Neural cell (in vitro differentiated cells): ENCODE measurements at regions not wholly inside any gene's neighbourhood (a gene's known extent, or its start where the extent isn't known, plus 50 kb on each side); places are given as distances from the start of the nearest gene placed in this dataset.
"Not testable (repeated sequence)": the region's sequence is repeated elsewhere in the genome, so short reads cannot be mapped to it uniquely, and the experiment has no call there.

Experiments
- H2AFZ ChIP-seq: fragments of 200-600, 300-800 bp; sonication (generic), shearing (Covaris generic); 2 replicates; pipeline ENCODE4 v1.6.0; 2014; ENCODE audit warnings: low read depth, mild to moderate bottlenecking, antibody characterized with exemption, low read length, moderate library complexity
- H3F3A ChIP-seq: fragments of 200-600 bp; shearing (Covaris generic); 2 replicates; pipeline ENCODE4 v1.6.1; 2016; ENCODE audit warnings: mild to moderate bottlenecking, moderate library complexity, mixed read lengths, antibody characterized with exemption, low read length; ENCODE audit not compliant: insufficient read depth, poor library complexity, severe bottlenecking
- H3K27ac ChIP-seq: fragments of 200-600, 300-800 bp; sonication (generic), shearing (Covaris generic); 2 replicates; pipeline ENCODE4 v1.5.1; 2014; ENCODE audit warnings: mild to moderate bottlenecking, low read length, moderate library complexity
- H3K27me3 ChIP-seq: fragments of 300-800, 200-600 bp; sonication (generic), shearing (Covaris generic); 2 replicates; pipeline ENCODE4 v1.6.0; 2014; ENCODE audit warnings: mild to moderate bottlenecking, low read depth, low read length, moderate library complexity; ENCODE audit not compliant: insufficient read depth
- H3K36me3 ChIP-seq: fragments of 300-800, 200-600 bp; sonication (generic), shearing (Covaris generic); 2 replicates; pipeline ENCODE4 v1.5.1; 2014; ENCODE audit warnings: mild to moderate bottlenecking, antibody characterized with exemption, low read length, moderate library complexity; ENCODE audit not compliant: insufficient read depth
- H3K4me2 ChIP-seq: fragments of 300-800, 200-600 bp; sonication (generic), shearing (Covaris generic); 2 replicates; pipeline ENCODE4 v1.6.0; 2014; ENCODE audit warnings: mild to moderate bottlenecking, low read length
- H3K4me3 ChIP-seq: fragments of 300-800, 200-600 bp; sonication (generic), shearing (Covaris generic); 2 replicates; pipeline ENCODE4 v1.5.1; 2014; ENCODE audit warnings: mild to moderate bottlenecking, low read length, moderate library complexity
- H3K79me2 ChIP-seq: fragments of 200-600 bp; shearing (Covaris generic); replicated peaks from 2 replicates; pipeline ENCODE4 v1.6.0; 2014; ENCODE audit warnings: mild to moderate bottlenecking, low read length, moderate library complexity; ENCODE audit not compliant: insufficient read depth
- H3K9ac ChIP-seq: fragments of 300-800, 200-600 bp; sonication (generic), shearing (Covaris generic); 2 replicates; pipeline ENCODE4 v1.6.1; 2016; ENCODE audit warnings: mild to moderate bottlenecking, low read length, mixed read lengths
- H3K9me2 ChIP-seq: fragments of 200-600 bp; shearing (Covaris generic); 2 replicates; pipeline ENCODE4 v1.6.1; 2016; ENCODE audit warnings: mild to moderate bottlenecking, low read length, mixed read lengths; ENCODE audit not compliant: insufficient read depth
- H3K9me3 ChIP-seq: fragments of 200-600, 300-800 bp; sonication (generic), shearing (Covaris generic); 2 replicates; pipeline ENCODE4 v1.6.1; 2016; ENCODE audit warnings: mild to moderate bottlenecking, mixed run types, low read length, moderate library complexity, mixed read lengths
- H4K20me1 ChIP-seq: fragments of 200-600 bp; shearing (Covaris generic); 2 replicates; pipeline ENCODE4 v1.6.1; 2016; ENCODE audit warnings: mild to moderate bottlenecking, mixed run types; ENCODE audit not compliant: insufficient read depth
- EP300 ChIP-seq: fragments of 450-650 bp; conservative IDR thresholded peaks from 2 replicates; pipeline ENCODE4 v1.6.1; 2014; ENCODE audit warnings: antibody characterized with exemption, mild to moderate bottlenecking, moderate library complexity; ENCODE audit not compliant: poor library complexity, severe bottlenecking
- EZH2 ChIP-seq: fragments of 200-600, 300-800 bp; shearing (Covaris generic), sonication (generic); IDR thresholded peaks from 2 replicates; pipeline ENCODE4 v1.6.1; 2014; ENCODE audit warnings: antibody characterized with exemption, low read length, borderline replicate concordance, mild to moderate bottlenecking; ENCODE audit not compliant: insufficient read depth, poor library complexity, severe bottlenecking
- MXI1 ChIP-seq: fragments of 450-650 bp; conservative IDR thresholded peaks from 2 replicates; pipeline ENCODE4 v1.6.1; 2014; ENCODE audit warnings: antibody characterized with exemption, mild to moderate bottlenecking; ENCODE audit not compliant: poor library complexity, severe bottlenecking
- POLR2AphosphoS5 ChIP-seq: IDR thresholded peaks from 2 replicates; pipeline ENCODE4 v1.6.1; 2012
- RAD21 ChIP-seq: fragments of 450-650 bp; conservative IDR thresholded peaks from 2 replicates; pipeline ENCODE4 v1.6.1; 2014; ENCODE audit warnings: antibody characterized with exemption, mild to moderate bottlenecking, moderate library complexity
- REST ChIP-seq: IDR thresholded peaks from 2 replicates; pipeline ENCODE4 v1.6.1; 2012; ENCODE audit warnings: borderline replicate concordance
- SMC3 ChIP-seq: fragments of 450-650 bp; conservative IDR thresholded peaks from 2 replicates; pipeline ENCODE4 v1.6.1; 2014; ENCODE audit warnings: antibody characterized with exemption, mild to moderate bottlenecking, moderate library complexity; ENCODE audit not compliant: poor library complexity
- TAF1 ChIP-seq: IDR thresholded peaks from 2 replicates; pipeline ENCODE4 v1.6.1; 2012; ENCODE audit warnings: low read depth
- TF ChIP-seq, protein P1 (sequence below): fragments of 450-650 bp; IDR thresholded peaks from 2 replicates; pipeline ENCODE4 v1.5.1; 2014; ENCODE audit warnings: antibody characterized with exemption, mild to moderate bottlenecking, moderate library complexity; ENCODE audit not compliant: poor library complexity, severe bottlenecking

- no peaks in the 10 kb centered on the region for H3K36me3 ChIP-seq
- no peak overlapping the region for H3K27ac ChIP-seq
- no peaks in the 10 kb centered on the region for H3K9me2 ChIP-seq
- no peak overlapping the region for H3K9ac ChIP-seq
- H3K4me3 ChIP-seq = no peak overlapping the region
- no peaks in the 10 kb centered on the region for H3F3A ChIP-seq
- H3K4me2 ChIP-seq = no peak overlapping the region
- no peak overlapping the region for H2AFZ ChIP-seq
- no peaks in the 10 kb centered on the region for H3K27me3 ChIP-seq
- no peaks in the 10 kb centered on the region for H3K9me3 ChIP-seq
- H4K20me1 ChIP-seq = no peaks in the 10 kb centered on the region
- TF ChIP-seq, protein P1, sequence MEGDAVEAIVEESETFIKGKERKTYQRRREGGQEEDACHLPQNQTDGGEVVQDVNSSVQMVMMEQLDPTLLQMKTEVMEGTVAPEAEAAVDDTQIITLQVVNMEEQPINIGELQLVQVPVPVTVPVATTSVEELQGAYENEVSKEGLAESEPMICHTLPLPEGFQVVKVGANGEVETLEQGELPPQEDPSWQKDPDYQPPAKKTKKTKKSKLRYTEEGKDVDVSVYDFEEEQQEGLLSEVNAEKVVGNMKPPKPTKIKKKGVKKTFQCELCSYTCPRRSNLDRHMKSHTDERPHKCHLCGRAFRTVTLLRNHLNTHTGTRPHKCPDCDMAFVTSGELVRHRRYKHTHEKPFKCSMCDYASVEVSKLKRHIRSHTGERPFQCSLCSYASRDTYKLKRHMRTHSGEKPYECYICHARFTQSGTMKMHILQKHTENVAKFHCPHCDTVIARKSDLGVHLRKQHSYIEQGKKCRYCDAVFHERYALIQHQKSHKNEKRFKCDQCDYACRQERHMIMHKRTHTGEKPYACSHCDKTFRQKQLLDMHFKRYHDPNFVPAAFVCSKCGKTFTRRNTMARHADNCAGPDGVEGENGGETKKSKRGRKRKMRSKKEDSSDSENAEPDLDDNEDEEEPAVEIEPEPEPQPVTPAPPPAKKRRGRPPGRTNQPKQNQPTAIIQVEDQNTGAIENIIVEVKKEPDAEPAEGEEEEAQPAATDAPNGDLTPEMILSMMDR = no peak
- TF ChIP-seq POLR2AphosphoS5 (no peak), EZH2 (no peak), TAF1 (no peak), EP300 (no peak), SMC3 (no peak), MXI1 (no peak), REST (no peak), RAD21 (no peak)
- H3K79me2 ChIP-seq = no peaks in the 10 kb centered on the region
Observed at GRCh38 chr3:106985721-106986120, 391.5 kb upstream of the CCDC54 start.

DNA sequence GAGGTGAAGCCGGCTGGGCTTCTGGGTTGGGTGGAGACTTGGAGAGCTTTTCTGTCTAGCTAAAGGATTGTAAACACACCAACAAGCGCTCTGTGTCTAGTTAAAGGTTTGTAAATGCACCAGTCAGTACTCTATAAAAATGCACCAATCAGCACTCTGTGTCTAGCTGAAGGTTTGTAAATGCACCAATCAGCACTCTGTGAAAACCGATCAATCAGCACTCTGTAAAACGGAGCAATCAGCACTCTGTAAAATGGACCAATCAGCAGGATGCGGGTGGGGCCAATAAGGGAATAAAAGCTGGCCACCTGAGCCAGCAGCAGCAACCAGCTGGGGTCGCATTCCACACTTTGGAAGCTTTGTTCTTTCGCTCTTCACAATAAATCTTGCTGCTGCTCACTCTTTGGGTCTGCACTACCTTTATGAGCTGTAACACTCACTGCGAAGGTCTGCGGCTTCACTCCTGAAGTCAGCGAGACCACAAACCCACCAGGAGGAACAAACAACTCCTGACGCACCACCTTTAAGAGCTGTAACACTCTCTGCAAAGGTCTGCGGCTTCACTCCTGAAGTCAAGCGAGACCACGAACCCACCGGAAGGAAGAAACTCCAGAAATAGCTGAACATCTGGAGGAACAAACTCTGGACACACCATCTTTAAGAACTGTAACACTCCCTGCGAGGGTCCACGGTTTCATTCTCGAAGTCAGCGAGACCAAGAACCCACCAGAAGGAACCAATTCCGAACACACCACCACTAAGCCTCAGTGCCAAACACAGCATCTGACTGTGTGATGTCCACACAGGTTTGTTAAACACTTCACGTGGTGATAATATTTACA lies 378.2 kb upstream of the CCDC54 start:
- H3K27me3 ChIP-seq, H3K9ac ChIP-seq, H3K79me2 ChIP-seq, H3K36me3 ChIP-seq, H4K20me1 ChIP-seq, H3F3A ChIP-seq, H3K4me2 ChIP-seq, H3K9me2 ChIP-seq, H3K4me3 ChIP-seq, H2AFZ ChIP-seq, H3K27ac ChIP-seq, H3K9me3 ChIP-seq: not testable (repeated sequence)
